Heart right ventricle (tissue), 16 donors: ENCODE measurements at regions not wholly inside any gene's neighbourhood (a gene's known extent, or its start where the extent isn't known, plus 50 kb on each side); places are given as distances from the start of the nearest gene placed in this dataset.

Experiments used
- ATAC-seq, 8 donors: fragments of 200-7000 bp; cut with Tn5 transposase; one replicate each; pipeline ENCODE4 v1.9.1; 2020; ENCODE audit warnings: mild to moderate bottlenecking in 8 of 8, moderate library complexity in 8 of 8, moderate number of reproducible peaks in 1 of 8
- DNase-seq, 2 donors: peaks; one replicate each; pipeline ENCODE4 v3.0.0-alpha.2; 2020
- H3K27ac ChIP-seq, 10 donors: fragments of 200-600 bp; sonication (generic) in 2 of 10; one replicate each; pipeline versions ENCODE4 v1.5.0 to v1.8.0; 2020 to 2022; ENCODE audit warnings: mild to moderate bottlenecking in 3 of 10
- H3K27me3 ChIP-seq, 7 donors: fragments of 200-600 bp; one replicate each; pipeline ENCODE4 v1.8.0; 2021 to 2022; ENCODE audit warnings: mild to moderate bottlenecking in 2 of 7
- H3K36me3 ChIP-seq, 9 donors: fragments of 200-600 bp; sonication (generic) in 1 of 9; one replicate each; pipeline versions ENCODE4 v1.5.0 to v1.8.0; 2020 to 2022; ENCODE audit warnings: mild to moderate bottlenecking in 2 of 9
- H3K4me1 ChIP-seq, 9 donors: fragments of 200-600 bp; sonication (generic) in 1 of 9; one replicate each; pipeline versions ENCODE4 v1.5.0 to v1.8.0; 2020 to 2022; ENCODE audit warnings: mild to moderate bottlenecking in 4 of 9
- H3K4me3 ChIP-seq, 10 donors: fragments of 200-600 bp; sonication (generic) in 2 of 10; one replicate each; pipeline versions ENCODE4 v1.5.0 to v1.8.0; 2020 to 2022; ENCODE audit warnings: mild to moderate bottlenecking in 7 of 10, moderate library complexity in 2 of 10
- H3K9me3 ChIP-seq, 11 donors: fragments of 200-600 bp in 10 of 11; sonication (generic) in 2 of 11; one replicate each; pipeline versions ENCODE4 v1.5.0 to v1.8.0; 2013 to 2022; ENCODE audit warnings: mild to moderate bottlenecking in 2 of 11, control low read depth in 1 of 11, moderate library complexity in 1 of 11
- CTCF ChIP-seq, 9 donors: fragments of 200-600 bp; sonication (generic) in 2 of 9; IDR thresholded peaks; one replicate each; pipeline versions ENCODE4 v1.5.0 to v1.8.0; 2021 to 2022; ENCODE audit warnings: antibody characterized with exemption in 9 of 9, mild to moderate bottlenecking in 5 of 9, moderate library complexity in 1 of 9
- WGBS, 2 donors: extraction: QIAGEN DNeasy Blood & Tissue Kit; methylation state at CpG; one replicate each; pipeline ENCODE4 v1.1.7; 2013; ENCODE audit warnings: inconsistent platforms in 1 of 2; 5-methylcytosine and 5-hydroxymethylcytosine counted together
- intact Hi-C, 10 donors: fragments of 100-400 bp; cut with DNase I; formaldehyde crosslinking; loops; one replicate each; pipeline versions ENCODE4 v1.11.1 to v1.14.2; 2022
- donor health status: Arrhythmogenic right ventricular cardiomyopathy.
- donor health status: ischemic (EF 13 %, LVEDD 7.1; RV severe dilation, severe dysfunction).
- donor health status: healthy with polysubstance abuse.
- donor health status: DM: no; HTN: yes; CAD: no.
- donor health status: DM: no; HTN: no; CAD: no.
- donor health status: ischemic (EF 25% LVEDD 6.9; RV normal size, moderate dysfunction).
- donor health status: ischemic (EF 25% LVEDD 5.7; RV mildly dilated, moderate dysfunction).
- donor health status: healthy.
- donor health status: DM: yes; HTN: yes; CAD: no.
- donor health status: Ischemic cardiomyopathy.
- donor health status: ischemic (EF 35%, LVEDD 5.7; RV mildly dilated, moderate dysfunction).
- donor health status: nonischemic (EF 11% LVEDD 7.7; RV severe dilation, severe dysfunction).
- donor health status: DM: yes; HTN: yes; CAD: no.
- donor health status: PGD.
- donor health status: ischemic (EF 29% LVEDD 5.4; RV normal size, mild dysfunction).
- donor health status: nonischemic (EF 23%, LVEDD 6.1; RV moderate dilation, normal function).

GRCh38 chr9:105841562-105841961, 147.2 kb downstream of the TMEM38B start:
- no peak for TF ChIP-seq CTCF (IDR thresholded peaks at IDR 0.05)
- no peak for DNase-seq
- no peak overlapping the region for H3K4me3 ChIP-seq
- no peak overlapping the region for H3K27ac ChIP-seq
- H3K36me3 ChIP-seq = no peaks in the 10 kb centered on the region
- peaks cover 0 to 7% (median 0%) of the 10 kb centered on the region in 11 donors for H3K9me3 ChIP-seq
- ATAC-seq = no peak
- WGBS, 2 donors = 76 to 86% methylated on average over 1 of the region's 1 CpG
- no peaks in the 10 kb centered on the region for H3K4me1 ChIP-seq
- intact Hi-C loops = loop anchor here in 3 of 10 donors (1.0 to 5.0 kb wide), 2 partner anchors 40 to 1331 kb away; no protein-coding TSS in a partner anchor
- H3K27me3 ChIP-seq = no peaks in the 10 kb centered on the region

- Histone ChIP-seq H3K27ac (no peak overlapping the region), H3K27me3 (no peaks in the 10 kb centered on the region), H3K9me3 (peaks cover 0 to 11% (median 0%) of the 10 kb centered on the region in 11 donors), H3K36me3 (no peaks in the 10 kb centered on the region), H3K4me1 (no peaks in the 10 kb centered on the region), H3K4me3 (no peak overlapping the region)
- WGBS, 2 donors = 54 to 60% methylated on average over 4 of the region's 4 CpGs
- ATAC-seq (no peak), DNase-seq (no peak)
- intact Hi-C loops = loop anchor here in 3 of 10 donors (2.0 to 5.0 kb wide), 2 partner anchors 39 to 1330 kb away; no protein-coding TSS in a partner anchor
- peak; percentile 29 to 77 (median 62) for TF ChIP-seq CTCF (IDR thresholded peaks at IDR 0.05)
Measured at GRCh38 chr9:105842023-105842644, 147.8 kb downstream of the TMEM38B start.

DNA sequence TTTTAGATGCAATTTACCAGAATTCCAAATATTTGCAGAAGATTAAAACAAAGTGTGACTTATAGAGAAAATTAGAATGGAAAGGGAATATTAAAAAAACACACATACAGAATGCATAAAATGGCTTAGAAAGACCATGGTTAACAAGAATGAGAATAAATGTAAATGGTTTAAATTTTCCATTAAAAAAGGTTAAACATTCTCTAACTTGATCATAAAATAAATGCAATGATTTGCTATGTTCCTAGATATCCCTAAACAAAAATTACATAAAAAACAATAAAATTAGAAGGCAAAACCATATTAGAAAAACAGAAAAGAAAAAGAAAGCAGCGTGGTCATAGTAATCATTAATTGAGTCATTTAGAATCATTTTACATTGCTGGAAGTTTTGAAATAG, 152.5 kb downstream of the TMEM38B start:
- Histone ChIP-seq H3K9me3 (peaks cover 0 to 10% (median 0%) of the 10 kb centered on the region in 11 donors), H3K4me3 (no peak overlapping the region), H3K4me1 (no peaks in the 10 kb centered on the region), H3K27ac (no peak overlapping the region), H3K36me3 (no peaks in the 10 kb centered on the region), H3K27me3 (no peaks in the 10 kb centered on the region)
- no peak for TF ChIP-seq CTCF (IDR thresholded peaks at IDR 0.05)
- WGBS, 2 donors = 90 to 97% methylated on average over 1 of the region's 1 CpG
- no peak for ATAC-seq
- intact Hi-C loops = no loop called here
- no peak for DNase-seq

DNA sequence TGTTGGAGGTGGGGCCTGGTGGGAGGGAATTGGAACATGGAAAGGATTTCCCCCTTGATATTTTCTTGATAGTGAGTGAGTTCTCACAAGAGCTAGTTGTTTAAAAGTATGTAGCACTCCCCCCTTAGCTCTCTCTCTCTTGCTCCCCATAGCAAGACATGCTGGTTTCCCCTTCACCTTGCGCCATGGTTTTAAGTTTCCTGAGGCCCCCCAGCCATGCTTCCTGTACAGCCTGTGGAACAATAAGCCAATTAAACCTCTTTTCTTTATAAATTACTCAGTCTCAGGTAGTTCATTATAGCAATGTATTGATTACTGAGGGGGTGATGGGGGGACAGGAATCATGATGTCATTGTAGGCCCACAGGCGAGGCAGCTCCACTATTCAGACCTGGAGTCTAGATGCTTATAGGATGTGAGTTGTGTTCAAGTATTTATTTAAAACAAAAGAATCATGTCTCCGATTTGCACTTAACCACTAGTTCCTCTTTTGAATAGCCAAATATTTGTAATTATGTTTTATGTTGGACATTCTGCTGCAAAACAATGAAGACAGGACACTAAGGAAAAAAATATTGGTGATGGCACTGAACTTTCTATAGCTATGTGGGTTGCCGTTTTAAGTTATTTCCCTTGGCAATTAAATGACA, 156.6 kb downstream of the TMEM38B start:
- WGBS, 2 donors = 88 to 92% methylated on average over 4 of the region's 4 CpGs
- intact Hi-C loops = no loop called here
- TF ChIP-seq CTCF (IDR thresholded peaks at IDR 0.05) = no peak

More for the DNA sequence above, 156.6 kb downstream of the TMEM38B start:
- no peaks in the 10 kb centered on the region for H3K4me1 ChIP-seq
- no peak for DNase-seq
- peaks cover 0 to 7% (median 0%) of the 10 kb centered on the region in 11 donors for H3K9me3 ChIP-seq
- no peak for ATAC-seq
- H3K27ac ChIP-seq = no peak overlapping the region
- H3K36me3 ChIP-seq = no peaks in the 10 kb centered on the region
- no peaks in the 10 kb centered on the region for H3K27me3 ChIP-seq
- H3K4me3 ChIP-seq = no peak overlapping the region
